GM21381 (cell line): ENCODE measurements at regions not wholly inside any gene's neighbourhood (a gene's known extent, or its start where the extent isn't known, plus 50 kb on each side); places are given as distances from the start of the nearest gene placed in this dataset.
"Not testable (repeated sequence)": the region's sequence is repeated elsewhere in the genome, so short reads cannot be mapped to it uniquely, and the experiment has no call there.

ENCODE experiments used
- ATAC-seq: cut with Tn5 transposase; IDR thresholded peaks from one replicate; pipeline ENCODE4 v1.9.1; 2021; ENCODE audit warnings: mild to moderate bottlenecking, moderate library complexity; ENCODE audit not compliant: unreplicated experiment

DNA sequence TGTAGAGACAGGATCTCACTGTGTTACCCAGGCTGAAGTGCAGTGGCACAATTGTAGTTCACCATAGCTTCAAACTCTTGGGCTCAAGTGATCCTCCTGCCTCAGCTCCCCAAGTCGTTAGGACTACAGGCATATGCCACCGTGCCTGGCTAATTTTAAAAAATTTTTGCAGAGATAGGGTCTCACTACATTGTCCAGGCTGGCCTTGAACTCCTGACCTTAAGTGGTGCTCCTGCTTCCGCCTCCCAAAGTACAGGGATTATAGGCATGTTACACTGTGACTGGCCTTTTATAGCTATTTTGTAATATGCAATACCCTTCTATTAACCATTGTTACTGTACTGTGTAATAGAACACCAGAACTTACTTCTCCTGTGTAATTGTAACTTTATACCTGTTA, 139.3 kb upstream of the ZNF267 start:
- ATAC-seq, result no peak

DNA sequence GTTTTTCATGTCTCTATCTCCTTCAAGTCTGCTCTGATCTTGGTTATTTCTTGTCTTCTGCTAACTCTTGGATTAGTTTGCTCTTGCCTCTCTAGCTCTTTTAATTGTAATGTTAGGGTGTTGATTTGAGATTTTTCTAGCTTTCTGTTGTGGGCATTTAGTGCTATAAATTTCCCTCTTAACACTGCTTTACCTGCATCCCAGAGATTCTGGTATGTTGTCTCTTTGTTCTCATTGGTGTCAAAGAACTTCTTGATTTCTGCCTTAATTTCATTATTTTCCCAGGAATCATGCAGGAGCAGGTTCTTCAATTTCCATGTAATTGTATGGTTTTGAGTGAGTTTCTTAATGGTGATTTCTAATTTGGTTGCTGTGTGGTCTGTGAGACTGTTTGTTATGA, 128.5 kb upstream of the ZNF267 start:
- ATAC-seq, result not testable (repeated sequence)

DNA sequence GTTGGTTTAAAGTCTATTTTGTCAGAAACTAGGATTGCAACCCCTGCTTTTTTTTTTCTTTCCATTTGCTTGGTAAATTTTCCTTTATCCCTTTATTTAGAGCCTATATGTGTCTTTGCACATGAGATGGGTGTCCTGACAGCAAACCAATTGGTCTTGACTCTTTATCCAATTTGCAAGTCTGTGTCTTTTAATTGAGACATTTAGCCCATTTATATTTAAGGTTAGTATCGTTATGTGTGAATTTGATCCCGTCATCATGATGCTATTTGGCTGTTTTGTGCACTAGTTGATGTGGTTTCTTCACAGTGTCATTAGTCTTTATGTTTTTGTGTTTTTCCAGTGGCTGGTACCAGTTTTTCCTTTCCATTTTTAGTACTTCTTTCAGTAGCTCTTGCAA, 127.7 kb upstream of the ZNF267 start:
- no peak for ATAC-seq

DNA sequence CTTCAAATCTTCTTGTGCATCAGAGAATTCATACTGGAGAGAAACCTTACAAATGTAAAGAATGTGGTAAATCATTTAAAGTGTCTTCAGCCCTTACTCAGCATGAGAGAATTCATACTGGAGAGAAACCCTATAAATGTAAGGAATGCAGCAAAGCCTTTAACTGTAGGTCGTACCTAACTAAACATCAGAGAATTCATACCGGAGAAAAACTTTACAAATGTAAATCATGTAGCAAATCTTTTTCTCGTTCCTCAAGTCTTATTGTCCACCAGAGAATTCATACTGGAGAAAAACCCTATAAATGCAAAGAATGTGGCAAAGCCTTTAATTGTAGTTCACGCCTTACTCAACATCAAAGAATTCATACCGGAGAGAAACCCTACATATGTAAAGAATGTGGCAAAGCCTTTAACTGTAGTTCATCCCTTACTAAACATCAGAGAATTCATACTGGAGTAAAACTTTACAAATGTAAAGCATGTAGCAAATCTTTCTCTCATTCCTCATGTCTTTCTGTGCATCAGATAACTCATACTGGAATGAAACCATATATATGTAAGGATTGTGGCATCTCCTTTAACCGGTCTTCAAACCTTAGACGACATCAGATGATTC, 118.5 kb upstream of the ZNF267 start:
- no peak for ATAC-seq

DNA sequence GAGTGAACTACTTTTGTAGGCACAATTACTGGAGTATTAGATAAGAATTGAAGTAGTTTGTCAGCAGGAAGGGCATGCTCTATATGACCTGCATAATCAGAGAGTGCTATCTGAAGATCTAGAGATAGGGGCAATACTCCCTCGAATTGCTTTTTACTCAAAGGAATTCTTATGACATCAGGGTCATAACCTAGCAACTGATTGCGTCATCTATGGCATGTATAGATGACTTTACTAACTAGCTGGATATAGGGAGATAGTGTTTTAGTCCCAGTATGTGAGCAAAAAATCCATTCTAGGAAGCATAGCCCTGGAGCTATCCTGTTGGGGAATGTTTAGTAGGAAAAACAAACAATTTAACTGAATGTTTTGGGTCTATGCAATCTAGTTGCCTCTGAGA, 109.5 kb upstream of the ZNF267 start:
- ATAC-seq, result no peak

DNA sequence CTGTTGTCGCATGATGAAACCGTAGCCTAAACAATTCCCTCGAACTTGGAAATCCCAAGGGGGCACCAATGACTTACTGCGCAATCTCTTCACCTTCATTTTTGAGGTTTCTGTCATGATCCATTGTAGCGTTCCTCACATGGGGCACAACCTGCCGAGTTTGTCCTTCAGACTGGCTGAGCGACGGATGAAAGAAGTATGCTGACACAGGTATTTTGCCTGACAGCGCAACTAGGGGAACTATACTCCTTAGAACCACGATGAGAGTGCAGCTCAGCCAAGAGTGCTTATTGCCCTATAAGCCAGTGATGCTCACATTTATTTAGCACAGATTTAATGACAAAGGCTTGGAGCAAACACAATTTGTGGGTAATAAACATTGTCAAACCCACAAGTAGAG, 106.3 kb upstream of the ZNF267 start:
- no peak for ATAC-seq

DNA sequence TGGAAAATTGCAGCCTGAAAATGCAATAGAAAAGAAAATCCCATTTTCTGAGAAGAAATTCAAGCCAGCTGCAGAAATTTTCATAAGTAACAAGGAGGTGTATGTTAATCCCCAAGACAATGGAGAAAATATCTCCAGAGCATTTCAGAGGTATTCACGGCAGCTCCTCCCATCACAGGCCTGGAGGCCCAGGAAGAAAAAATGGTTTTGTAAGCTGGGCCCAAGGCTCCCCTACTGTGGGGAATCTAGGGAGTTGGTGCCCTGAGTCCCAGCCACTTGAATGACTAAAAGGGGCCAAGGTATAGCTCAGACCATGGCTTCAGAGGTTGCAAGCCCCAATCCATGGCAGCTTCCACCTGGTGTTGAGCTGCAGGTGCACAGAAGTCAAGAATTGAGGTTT, 93.3 kb upstream of the ZNF267 start:
- ATAC-seq, result no peak

DNA sequence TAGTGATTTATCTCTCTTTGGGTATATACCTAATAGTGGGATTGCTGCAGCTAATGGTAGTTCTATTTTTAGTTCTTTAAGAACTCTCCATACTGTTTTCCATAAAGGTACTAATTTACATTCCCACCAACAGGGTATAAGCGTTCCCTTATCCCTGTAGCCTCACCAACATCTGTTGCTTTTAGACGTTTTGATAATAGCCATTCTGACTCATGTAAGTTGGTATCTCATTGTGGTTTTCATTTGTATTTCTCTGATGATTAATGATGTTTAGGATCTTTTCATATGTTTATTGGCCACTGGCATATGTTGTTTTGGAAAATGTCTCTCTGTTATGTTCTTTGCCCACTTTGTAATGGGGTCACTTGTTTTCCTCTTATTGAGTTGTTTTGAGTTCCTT, 88.5 kb upstream of the ZNF267 start:
- ATAC-seq, result no peak

DNA sequence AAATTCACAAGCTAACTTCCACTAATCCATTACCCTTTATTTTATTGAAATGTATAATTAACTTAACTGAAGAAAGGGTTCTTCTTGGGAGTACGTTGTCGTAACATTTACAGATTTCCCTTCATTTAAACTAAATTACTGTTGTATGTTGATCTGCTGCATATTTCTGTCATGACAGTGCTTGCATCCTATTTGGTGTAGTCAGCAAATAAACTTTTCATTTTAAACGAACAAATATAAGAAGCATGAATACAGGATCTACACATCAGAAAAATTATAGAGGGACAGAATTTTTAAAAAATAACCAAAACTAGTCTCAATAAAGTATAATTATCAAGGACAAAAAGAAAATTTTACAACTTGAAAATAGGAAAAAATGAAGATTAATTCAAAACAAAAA, 66.5 kb upstream of the ZNF267 start:
- ATAC-seq, result no peak

DNA sequence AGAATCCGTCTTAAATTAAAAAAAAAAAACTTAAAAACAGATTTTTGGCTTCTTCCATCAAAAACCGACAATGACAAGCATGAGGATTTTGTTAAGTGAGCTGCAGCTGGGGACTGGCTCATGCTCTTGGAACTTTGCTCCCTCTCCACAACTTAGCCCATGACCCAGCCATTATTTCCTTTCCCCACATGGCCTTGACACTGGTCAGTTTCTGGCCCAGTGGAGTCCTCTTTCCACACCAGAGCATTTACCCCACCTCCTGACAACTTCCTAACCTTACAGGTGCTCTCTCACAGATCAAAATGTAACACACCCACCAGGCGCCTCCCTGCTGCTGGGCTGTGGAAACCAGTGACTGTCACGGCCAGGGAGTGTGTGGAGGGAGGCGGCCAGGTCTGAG, 62.7 kb upstream of the ZNF267 start:
- ATAC-seq, result no peak

DNA sequence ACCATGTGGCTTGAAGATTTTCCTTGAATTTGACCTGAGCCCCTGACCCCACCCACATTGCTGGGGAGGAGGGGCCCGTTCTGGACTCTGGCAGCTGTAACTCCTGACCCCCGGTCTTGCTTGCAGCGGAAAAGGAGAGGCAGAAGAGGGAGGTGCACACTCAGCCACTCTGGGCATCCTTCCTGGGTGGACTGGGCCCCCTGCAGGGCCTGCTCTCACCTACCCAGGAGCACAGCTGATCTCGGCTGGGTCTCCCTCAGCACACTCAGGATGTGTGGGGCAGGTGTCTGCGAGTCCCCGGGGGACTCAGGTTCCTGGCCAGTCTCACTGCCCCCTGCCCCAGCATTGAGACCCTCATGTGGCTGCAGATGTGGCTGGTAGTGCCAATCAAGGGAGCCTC, 57.5 kb upstream of the ZNF267 start:
- ATAC-seq, result not testable (repeated sequence)

DNA sequence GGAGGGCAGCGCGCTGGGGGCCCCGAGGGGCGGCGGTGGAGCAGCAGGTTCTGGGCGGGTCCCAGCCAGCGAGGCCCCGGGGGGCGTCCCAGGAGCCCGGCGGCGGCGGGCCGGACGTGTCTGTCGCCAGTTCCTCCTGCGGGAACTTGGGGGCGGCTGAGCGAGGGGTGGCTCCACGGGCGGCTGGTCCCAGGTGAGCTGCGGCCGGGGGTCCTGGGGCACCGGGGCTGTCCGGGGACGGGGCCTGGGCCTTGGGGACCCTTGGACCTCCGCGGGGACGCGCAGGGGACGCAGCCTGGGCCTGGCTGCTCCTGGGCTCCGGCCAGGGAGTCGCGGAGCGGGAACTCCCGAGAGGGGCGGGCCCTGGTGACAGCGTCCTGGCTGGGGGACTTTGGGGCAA, 54.2 kb upstream of the ZNF267 start:
- no peak for ATAC-seq

DNA sequence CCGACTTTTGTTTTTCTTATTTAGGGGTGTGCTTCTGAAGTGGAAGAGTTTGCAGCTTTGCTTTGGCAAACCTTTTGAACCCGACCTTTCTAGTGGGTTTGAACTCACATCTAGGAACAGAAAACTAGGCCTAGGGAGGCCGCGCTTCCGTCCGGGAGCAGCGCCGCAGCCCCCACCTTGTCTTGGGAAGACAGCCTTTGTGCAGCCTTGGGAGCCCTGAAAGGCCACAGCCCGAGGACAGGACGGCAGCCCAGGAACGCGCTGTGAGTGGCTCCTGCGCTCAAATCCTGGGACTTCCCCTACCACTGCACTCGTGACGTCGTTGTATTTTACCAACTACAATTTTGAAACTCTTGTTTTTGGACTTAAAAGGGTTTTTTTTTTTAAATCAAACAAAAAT, 53.7 kb upstream of the ZNF267 start:
- no peak for ATAC-seq
